ENCODE measurements at regions not wholly inside any gene's neighbourhood (a gene's known extent, or its start where the extent isn't known, plus 50 kb on each side); places are given as distances from the start of the nearest gene placed in this dataset.
"Not testable (repeated sequence)": the region's sequence is repeated elsewhere in the genome, so short reads cannot be mapped to it uniquely, and the experiment has no call there.

GRCh38 chr5:16372493-16372892 lies 93.1 kb downstream of the ZNF622 start:
- no peak overlapping the region for H3K9ac ChIP-seq (ENCODE audit: insufficient read length)
- no peak for TF ChIP-seq POLR2AphosphoS5 (IDR thresholded peaks at IDR 0.05; ENCODE audit: borderline replicate concordance, low read depth, low read length)
- no peak for TF ChIP-seq EZH2 (IDR thresholded peaks at IDR 0.05)
- no peak for TF ChIP-seq FOXP2 (optimal IDR thresholded peaks at IDR 0.05; ENCODE audit: control extremely low read depth, extremely low read length, insufficient read depth)
- H3K36me3 ChIP-seq (ENCODE audit: insufficient read depth, low read length), result no peaks in the 10 kb centered on the region

GRCh38 chr5:16366491-16366890 lies 99.1 kb downstream of the ZNF622 start:
- Histone ChIP-seq H3K9me3 (ENCODE audit: low read depth, low read length) (no peaks in the 10 kb centered on the region), H3K27ac (no peak overlapping the region), H3K36me3 (ENCODE audit: insufficient read depth, low read length) (no peaks in the 10 kb centered on the region), H3K4me3 (no peak overlapping the region), H3K9ac (ENCODE audit: insufficient read length) (no peak overlapping the region)
- no peak for TF ChIP-seq POLR2AphosphoS5 (IDR thresholded peaks at IDR 0.05; ENCODE audit: borderline replicate concordance, low read depth, low read length)
- no peak for TF ChIP-seq EZH2 (IDR thresholded peaks at IDR 0.05)
- no peak for TF ChIP-seq FOXP2 (optimal IDR thresholded peaks at IDR 0.05; ENCODE audit: control extremely low read depth, extremely low read length, insufficient read depth)
- no peak for DNase-seq (ENCODE audit: low read depth, low spot score)

More at GRCh38 chr5:16372493-16372892, 93.1 kb downstream of the ZNF622 start:
- H3K9me3 ChIP-seq (ENCODE audit: low read depth, low read length), result no peaks in the 10 kb centered on the region
- DNase-seq (ENCODE audit: low read depth, low spot score), result no peak
- no peak overlapping the region for H3K4me3 ChIP-seq
- no peak overlapping the region for H3K27ac ChIP-seq

- Histone ChIP-seq H3K36me3 (ENCODE audit: insufficient read depth, low read length) (no peaks in the 10 kb centered on the region), H3K9me3 (ENCODE audit: low read depth, low read length) (no peaks in the 10 kb centered on the region), H3K9ac (ENCODE audit: insufficient read length) (no peak overlapping the region), H3K27ac (no peak overlapping the region), H3K4me3 (no peak overlapping the region)
- DNase-seq (ENCODE audit: low read depth, low spot score), result no peak
- TF ChIP-seq POLR2AphosphoS5 (IDR thresholded peaks at IDR 0.05; ENCODE audit: borderline replicate concordance, low read depth, low read length) (no peak), FOXP2 (optimal IDR thresholded peaks at IDR 0.05; ENCODE audit: control extremely low read depth, extremely low read length, insufficient read depth) (no peak), EZH2 (IDR thresholded peaks at IDR 0.05) (no peak)
Observed at GRCh38 chr5:16364910-16365309, 100.7 kb downstream of the ZNF622 start.

DNA sequence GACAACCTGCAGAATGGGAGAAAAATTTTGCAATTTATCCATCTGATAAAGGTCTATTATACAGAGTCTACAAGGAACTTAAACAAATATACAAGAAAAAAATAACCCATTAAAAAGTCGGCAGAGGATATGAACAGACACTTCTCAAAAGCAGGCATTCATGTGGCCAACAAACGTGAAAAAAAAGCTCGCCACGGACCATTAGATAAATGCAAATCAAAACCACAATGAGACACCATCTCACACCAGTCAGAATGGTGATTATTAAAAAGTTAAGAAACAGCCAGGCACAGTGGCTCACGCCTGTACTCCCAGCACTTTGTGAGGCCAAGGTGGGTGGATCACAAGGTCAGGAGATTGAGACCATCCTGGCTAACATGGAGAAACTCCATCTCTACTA lies 112.2 kb downstream of the ZNF622 start:
- H3K9me3 ChIP-seq (ENCODE audit: low read depth, low read length); DNase-seq (ENCODE audit: low read depth, low spot score); H3K27ac ChIP-seq; H3K4me3 ChIP-seq; H3K9ac ChIP-seq (ENCODE audit: insufficient read length); H3K36me3 ChIP-seq (ENCODE audit: insufficient read depth, low read length): not testable (repeated sequence)

- no peak for TF ChIP-seq EZH2 (IDR thresholded peaks at IDR 0.05)
- TF ChIP-seq POLR2AphosphoS5 (IDR thresholded peaks at IDR 0.05; ENCODE audit: borderline replicate concordance, low read depth, low read length), result no peak
- no peak for TF ChIP-seq FOXP2 (optimal IDR thresholded peaks at IDR 0.05; ENCODE audit: control extremely low read depth, extremely low read length, insufficient read depth)
- DNase-seq (ENCODE audit: low read depth, low spot score), result no peak
- Histone ChIP-seq H3K27ac (no peak overlapping the region), H3K36me3 (ENCODE audit: insufficient read depth, low read length) (no peaks in the 10 kb centered on the region), H3K4me3 (no peak overlapping the region), H3K9me3 (ENCODE audit: low read depth, low read length) (no peaks in the 10 kb centered on the region), H3K9ac (ENCODE audit: insufficient read length) (no peak overlapping the region)
Observed at GRCh38 chr5:16350816-16351215, 114.8 kb downstream of the ZNF622 start.

DNA sequence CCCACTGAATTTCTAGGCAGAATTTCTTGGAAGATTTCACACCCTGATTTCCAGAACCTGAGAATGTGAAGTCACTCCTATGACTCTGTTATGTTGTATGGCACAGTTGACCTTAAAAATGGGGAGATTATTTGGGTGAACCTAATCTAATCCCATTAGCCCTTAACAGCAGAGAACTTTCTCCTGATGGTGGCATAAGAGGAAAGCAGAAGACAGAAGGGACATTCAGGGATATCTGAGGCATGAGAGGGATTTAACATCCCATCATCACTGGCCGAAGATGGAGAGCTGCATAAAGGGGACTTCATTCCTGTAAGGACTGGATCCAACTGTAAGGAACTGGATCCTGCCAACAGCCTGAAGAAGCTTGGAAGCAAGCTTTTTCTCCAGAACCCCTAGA lies 119.2 kb downstream of the ZNF622 start:
- Histone ChIP-seq H3K9me3 (ENCODE audit: low read depth, low read length) (no peaks in the 10 kb centered on the region), H3K27ac (no peak overlapping the region), H3K9ac (ENCODE audit: insufficient read length) (no peak overlapping the region), H3K36me3 (ENCODE audit: insufficient read depth, low read length) (no peaks in the 10 kb centered on the region), H3K4me3 (no peak overlapping the region)
- DNase-seq (ENCODE audit: low read depth, low spot score), result no peak
- TF ChIP-seq EZH2 (IDR thresholded peaks at IDR 0.05) (no peak), POLR2AphosphoS5 (IDR thresholded peaks at IDR 0.05; ENCODE audit: borderline replicate concordance, low read depth, low read length) (no peak), FOXP2 (optimal IDR thresholded peaks at IDR 0.05; ENCODE audit: control extremely low read depth, extremely low read length, insufficient read depth) (no peak)

DNA sequence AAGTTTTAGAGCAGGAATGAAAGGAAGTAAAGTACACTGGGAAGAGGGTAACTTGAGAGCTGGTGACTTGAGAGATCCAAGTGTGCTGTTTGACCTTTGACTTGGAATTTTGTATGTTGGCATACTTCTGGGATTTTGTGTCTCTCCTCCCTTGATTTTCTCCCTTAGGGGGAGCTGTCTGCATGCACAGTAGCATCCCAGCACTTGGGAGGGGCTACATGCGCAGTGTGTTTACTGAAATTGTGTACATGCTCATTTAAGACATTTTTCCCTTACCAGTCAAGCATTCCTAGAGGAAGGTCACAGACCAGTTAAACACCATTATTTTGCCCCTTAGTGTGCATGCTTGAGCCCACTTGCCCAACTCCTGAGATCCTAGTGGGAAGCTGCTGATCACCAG lies 120.1 kb downstream of the ZNF622 start:
- H3K36me3 ChIP-seq (ENCODE audit: insufficient read depth, low read length), result no peaks in the 10 kb centered on the region

GRCh38 chr5:16326137-16326536 lies 139.5 kb downstream of the ZNF622 start:
- Histone ChIP-seq H3K9me3 (ENCODE audit: low read depth, low read length) (no peaks in the 10 kb centered on the region), H3K36me3 (ENCODE audit: insufficient read depth, low read length) (no peaks in the 10 kb centered on the region), H3K27ac (no peak overlapping the region), H3K4me3 (no peak overlapping the region), H3K9ac (ENCODE audit: insufficient read length) (no peak overlapping the region)
- TF ChIP-seq POLR2AphosphoS5 (IDR thresholded peaks at IDR 0.05; ENCODE audit: borderline replicate concordance, low read depth, low read length) (no peak), FOXP2 (optimal IDR thresholded peaks at IDR 0.05; ENCODE audit: control extremely low read depth, extremely low read length, insufficient read depth) (no peak), EZH2 (IDR thresholded peaks at IDR 0.05) (no peak)
- DNase-seq (ENCODE audit: low read depth, low spot score), result no peak

More for the DNA sequence above, 120.1 kb downstream of the ZNF622 start:
- Histone ChIP-seq H3K27ac (no peak overlapping the region), H3K4me3 (no peak overlapping the region), H3K9me3 (ENCODE audit: low read depth, low read length) (no peaks in the 10 kb centered on the region), H3K9ac (ENCODE audit: insufficient read length) (no peak overlapping the region)
- DNase-seq (ENCODE audit: low read depth, low spot score), result no peak
- TF ChIP-seq EZH2 (IDR thresholded peaks at IDR 0.05) (no peak), FOXP2 (optimal IDR thresholded peaks at IDR 0.05; ENCODE audit: control extremely low read depth, extremely low read length, insufficient read depth) (no peak), POLR2AphosphoS5 (IDR thresholded peaks at IDR 0.05; ENCODE audit: borderline replicate concordance, low read depth, low read length) (no peak)

GRCh38 chr5:16321284-16321683 lies 141.7 kb upstream of the MARCHF11 start:
- H3K27ac ChIP-seq, result no peak overlapping the region
- no peak overlapping the region for H3K9ac ChIP-seq (ENCODE audit: insufficient read length)
- DNase-seq (ENCODE audit: low read depth, low spot score), result no peak
- no peaks in the 10 kb centered on the region for H3K9me3 ChIP-seq (ENCODE audit: low read depth, low read length)
- TF ChIP-seq POLR2AphosphoS5 (IDR thresholded peaks at IDR 0.05; ENCODE audit: borderline replicate concordance, low read depth, low read length) (no peak), EZH2 (IDR thresholded peaks at IDR 0.05) (no peak), FOXP2 (optimal IDR thresholded peaks at IDR 0.05; ENCODE audit: control extremely low read depth, extremely low read length, insufficient read depth) (no peak)
- no peak overlapping the region for H3K4me3 ChIP-seq
- H3K36me3 ChIP-seq (ENCODE audit: insufficient read depth, low read length), result no peaks in the 10 kb centered on the region
